ENCODE measurements at regions not wholly inside any gene's neighbourhood (a gene's known extent, or its start where the extent isn't known, plus 50 kb on each side); places are given as distances from the start of the nearest gene placed in this dataset.

- H3K9me3 ChIP-seq = no peaks in the 10 kb centered on the region
- H3K27ac ChIP-seq = no peak overlapping the region
- H3K27me3 ChIP-seq = no peaks in the 10 kb centered on the region
- TF ChIP-seq CTCF (IDR thresholded peaks at IDR 0.05 in 4 of 5, conservative IDR thresholded peaks at IDR 0.05 in 1 of 5) (no peak), POLR2A (IDR thresholded peaks at IDR 0.05) (no peak)
- H3K4me3 ChIP-seq = no peak overlapping the region
- H3K4me1 ChIP-seq = no peaks in the 10 kb centered on the region
- DNase-seq = no peak
- intact Hi-C loops (cut with DNase I; ENCODE audit: low total_unique reads) = no loop called here
- no peak for ATAC-seq
- in situ Hi-C loops (cut with MboI; ENCODE audit: low sequenced_read_pairs in 4 of 4) = no loop called here
- no peaks in the 10 kb centered on the region for H3K36me3 ChIP-seq
Observed at GRCh38 chr1:193769651-193770050, 583.2 kb upstream of the B3GALT2 start.

- Histone ChIP-seq H3K27me3 (no peaks in the 10 kb centered on the region), H3K9me3 (no peaks in the 10 kb centered on the region), H3K4me1 (no peaks in the 10 kb centered on the region), H3K4me3 (no peak overlapping the region), H3K27ac (no peak overlapping the region), H3K36me3 (no peaks in the 10 kb centered on the region)
- intact Hi-C loops (cut with DNase I; ENCODE audit: low total_unique reads) (no loop called here), in situ Hi-C loops (cut with MboI; ENCODE audit: low sequenced_read_pairs in 4 of 4) (no loop called here)
- DNase-seq = no peak
- no peak for ATAC-seq
- TF ChIP-seq POLR2A (IDR thresholded peaks at IDR 0.05) (no peak), CTCF (IDR thresholded peaks at IDR 0.05 in 4 of 5, conservative IDR thresholded peaks at IDR 0.05 in 1 of 5) (no peak)
Observed at GRCh38 chr1:193767886-193768285, 581.5 kb upstream of the B3GALT2 start.

- in situ Hi-C loops (cut with MboI; ENCODE audit: low sequenced_read_pairs in 4 of 4) (no loop called here), intact Hi-C loops (cut with DNase I; ENCODE audit: low total_unique reads) (no loop called here)
- Histone ChIP-seq H3K4me3 (no peak overlapping the region), H3K9me3 (no peaks in the 10 kb centered on the region), H3K27me3 (no peaks in the 10 kb centered on the region), H3K4me1 (peaks cover 0 to 4% of the 10 kb centered on the region in 2 donors), H3K27ac (no peak overlapping the region), H3K36me3 (no peaks in the 10 kb centered on the region)
- no peak for ATAC-seq
- DNase-seq = no peak
- TF ChIP-seq CTCF (IDR thresholded peaks at IDR 0.05 in 4 of 5, conservative IDR thresholded peaks at IDR 0.05 in 1 of 5) (no peak), POLR2A (IDR thresholded peaks at IDR 0.05) (no peak)
Observed at GRCh38 chr1:193766329-193766728, 579.9 kb upstream of the B3GALT2 start.

- in situ Hi-C loops (cut with MboI; ENCODE audit: low sequenced_read_pairs in 4 of 4) = no loop called here
- Histone ChIP-seq H3K9me3 (no peaks in the 10 kb centered on the region), H3K27ac (no peak overlapping the region), H3K4me1 (peaks cover 0 to 4% of the 10 kb centered on the region in 2 donors), H3K4me3 (no peak overlapping the region), H3K27me3 (no peaks in the 10 kb centered on the region), H3K36me3 (no peaks in the 10 kb centered on the region)
- no peak for DNase-seq
- intact Hi-C loops (cut with DNase I; ENCODE audit: low total_unique reads) = no loop called here
- TF ChIP-seq CTCF (IDR thresholded peaks at IDR 0.05 in 4 of 5, conservative IDR thresholded peaks at IDR 0.05 in 1 of 5) = no peak
- no peak for TF ChIP-seq POLR2A (IDR thresholded peaks at IDR 0.05)
- ATAC-seq = no peak
Observed at GRCh38 chr1:193763266-193763665, 576.9 kb upstream of the B3GALT2 start.

GRCh38 chr1:193762236-193762635 lies 575.8 kb upstream of the B3GALT2 start:
- no peak for DNase-seq
- ATAC-seq = no peak
- no peaks in the 10 kb centered on the region for H3K9me3 ChIP-seq
- H3K36me3 ChIP-seq = no peaks in the 10 kb centered on the region
- intact Hi-C loops (cut with DNase I; ENCODE audit: low total_unique reads) = no loop called here
- H3K4me3 ChIP-seq = no peak overlapping the region
- in situ Hi-C loops (cut with MboI; ENCODE audit: low sequenced_read_pairs in 4 of 4) = no loop called here
- H3K27ac ChIP-seq = no peak overlapping the region
- TF ChIP-seq CTCF (IDR thresholded peaks at IDR 0.05 in 4 of 5, conservative IDR thresholded peaks at IDR 0.05 in 1 of 5) (no peak), POLR2A (IDR thresholded peaks at IDR 0.05) (no peak)
- no peaks in the 10 kb centered on the region for H3K27me3 ChIP-seq
- peaks cover 0 to 4% of the 10 kb centered on the region in 2 donors for H3K4me1 ChIP-seq
